ENCODE measurements at regions not wholly inside any gene's neighbourhood (a gene's known extent, or its start where the extent isn't known, plus 50 kb on each side); places are given as distances from the start of the nearest gene placed in this dataset.

GRCh38 chr13:57511603-57512002, 119.9 kb upstream of the PCDH17 start (continued):
- TF ChIP-seq ELK4 (IDR thresholded peaks at IDR 0.05; ENCODE audit: borderline replicate concordance, low read depth, low read length) (no peak), HIC1 (tag by site-specific recombination; IDR thresholded peaks at IDR 0.05) (no peak), SP2 (tag by site-specific recombination; IDR thresholded peaks at IDR 0.05) (no peak), MEIS1 (CRISPR knock-in tag; IDR thresholded peaks at IDR 0.05; ENCODE audit: borderline replicate concordance) (no peak)

- Histone ChIP-seq H3K36me3 (ENCODE audit: control insufficient read depth in 2 of 2, insufficient read depth in 1 of 2, low read length in 2 of 2) (no peaks in the 10 kb centered on the region), H3K27ac (ENCODE audit: extremely low read depth, low read depth, low read length) (no peak overlapping the region), H3K9me3 (ENCODE audit: control insufficient read depth, insufficient read depth, low read depth, low read length) (no peaks in the 10 kb centered on the region), H3K4me1 (ENCODE audit: control insufficient read depth, insufficient read depth, low read length) (no peaks in the 10 kb centered on the region), H3K4me3 (ENCODE audit: low read depth, low read length) (no peak overlapping the region)
- CTCF ChIA-PET: no interaction called here
- POLR2A ChIA-PET: no interaction called here
- no peak for TF ChIP-seq ZNF214 (tag by site-specific recombination; IDR thresholded peaks at IDR 0.05; ENCODE audit: borderline replicate concordance)
- no peak for TF ChIP-seq ZFP3 (tag by site-specific recombination; IDR thresholded peaks at IDR 0.05; ENCODE audit: low read depth)
- no peak for TF ChIP-seq ZBTB8A (tag by site-specific recombination; IDR thresholded peaks at IDR 0.05)
These were observed 104.3 kb upstream of the PCDH17 start for GRCh38 chr13:57527114-57527735.

- TF ChIP-seq ZBTB17 (tag by site-specific recombination; IDR thresholded peaks at IDR 0.05) (no peak), ZNF580 (tag by site-specific recombination; IDR thresholded peaks at IDR 0.05) (no peak), ZNF140 (tag by site-specific recombination; IDR thresholded peaks at IDR 0.05) (no peak), ZNF23 (tag by site-specific recombination; IDR thresholded peaks at IDR 0.05; ENCODE audit: borderline replicate concordance) (no peak), ZNF692 (tag by site-specific recombination; IDR thresholded peaks at IDR 0.05) (no peak), IKZF3 (tag by site-specific recombination; IDR thresholded peaks at IDR 0.05) (no peak), BCL6B (tag by site-specific recombination; IDR thresholded peaks at IDR 0.05) (no peak), ZNF621 (tag by site-specific recombination; IDR thresholded peaks at IDR 0.05) (no peak), ZNF121 (tag by site-specific recombination; IDR thresholded peaks at IDR 0.05) (no peak), FEZF1 (tag by site-specific recombination; IDR thresholded peaks at IDR 0.05) (no peak), ZNF776 (tag by site-specific recombination; IDR thresholded peaks at IDR 0.05; ENCODE audit: borderline replicate concordance) (no peak)
- CTCF ChIA-PET: no interaction called here
- no peaks in the 10 kb centered on the region for H3K36me3 ChIP-seq (ENCODE audit: control insufficient read depth in 2 of 2, insufficient read depth in 1 of 2, low read length in 2 of 2)
- no peak overlapping the region for H3K4me3 ChIP-seq (ENCODE audit: low read depth, low read length)
- no peaks in the 10 kb centered on the region for H3K4me1 ChIP-seq (ENCODE audit: control insufficient read depth, insufficient read depth, low read length)
- no peak overlapping the region for H3K27ac ChIP-seq (ENCODE audit: extremely low read depth, low read depth, low read length)
- H3K9me3 ChIP-seq (ENCODE audit: control insufficient read depth, insufficient read depth, low read depth, low read length): no peaks in the 10 kb centered on the region
- POLR2A ChIA-PET: no interaction called here
These were observed 100.3 kb upstream of the PCDH17 start for GRCh38 chr13:57531256-57531655.

Data from HEK293 (cell line).